ENCODE measurements at regions not wholly inside any gene's neighbourhood (a gene's known extent, or its start where the extent isn't known, plus 50 kb on each side); places are given as distances from the start of the nearest gene placed in this dataset.

GRCh38 chr16:54812229-54812628 is 118.4 kb upstream of the IRX5 start:
- no peak for DNase-seq

DNA sequence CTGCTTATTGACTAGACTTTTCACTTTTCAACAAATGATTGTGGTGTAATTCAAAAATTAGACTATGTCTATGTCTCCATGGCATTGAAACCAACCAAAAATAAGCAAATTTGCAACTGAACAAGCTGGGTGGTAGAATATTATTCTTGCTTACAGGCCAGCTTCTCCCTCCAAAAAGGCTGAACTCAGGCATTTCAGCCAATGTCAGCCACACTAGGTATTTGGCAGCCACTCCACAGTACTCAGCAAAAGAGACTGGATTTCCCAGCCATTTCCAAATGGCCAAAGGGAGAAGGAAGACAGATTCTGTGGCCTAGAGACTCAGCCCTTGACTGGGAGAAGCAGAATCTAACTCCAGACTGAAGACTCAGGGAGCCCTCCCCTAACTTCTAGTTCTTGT is 121.8 kb upstream of the IRX5 start:
- no peak for DNase-seq

- DNase-seq: no peak
Measured at GRCh38 chr16:54806881-54807360, 123.7 kb upstream of the IRX5 start.

DNA sequence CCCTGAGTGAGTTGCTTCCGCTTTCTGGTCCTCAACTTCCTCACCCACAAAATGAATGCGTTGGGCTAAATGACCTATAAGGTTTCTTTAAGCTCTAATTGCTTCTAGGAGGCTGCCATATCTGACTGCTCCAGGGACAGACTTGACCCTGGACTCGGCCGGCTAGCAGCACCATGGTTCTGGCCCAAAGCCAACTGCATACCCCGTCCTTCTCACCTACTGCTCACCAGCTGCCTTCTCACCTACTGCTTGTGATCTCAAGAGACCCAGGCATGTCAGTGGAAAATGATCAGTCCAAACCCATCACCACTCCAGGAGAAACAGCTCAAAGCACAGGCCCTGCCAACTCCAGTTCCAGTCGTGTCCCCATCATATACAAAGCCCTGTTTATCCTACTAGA is 124.3 kb upstream of the IRX5 start:
- DNase-seq: no peak

DNA sequence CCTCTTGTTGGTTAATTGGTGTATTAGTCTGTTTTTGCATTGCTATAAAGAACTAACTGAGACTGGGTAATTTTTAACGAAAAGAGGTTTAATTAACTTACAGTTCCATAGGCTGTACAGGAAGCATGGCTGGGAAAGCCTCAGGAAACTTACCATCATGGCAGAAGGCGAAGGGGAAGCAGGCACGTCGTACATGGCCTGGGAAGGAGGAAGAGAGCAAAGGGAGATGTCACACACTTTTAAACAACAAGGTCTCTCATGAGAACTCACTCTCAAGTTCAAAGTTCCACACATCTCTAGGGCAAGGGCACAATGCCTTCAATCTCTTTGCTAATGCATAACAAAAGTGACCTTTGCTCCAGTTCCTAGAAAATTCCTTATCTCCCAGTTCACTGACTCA is 125.0 kb upstream of the IRX5 start:
- DNase-seq: no peak

- DNase-seq: no peak
Measured at GRCh38 chr16:54801057-54801844, 129.4 kb upstream of the IRX5 start.

- DNase-seq: no peak
Measured at GRCh38 chr16:54798267-54798666, 132.4 kb upstream of the IRX5 start.

DNA sequence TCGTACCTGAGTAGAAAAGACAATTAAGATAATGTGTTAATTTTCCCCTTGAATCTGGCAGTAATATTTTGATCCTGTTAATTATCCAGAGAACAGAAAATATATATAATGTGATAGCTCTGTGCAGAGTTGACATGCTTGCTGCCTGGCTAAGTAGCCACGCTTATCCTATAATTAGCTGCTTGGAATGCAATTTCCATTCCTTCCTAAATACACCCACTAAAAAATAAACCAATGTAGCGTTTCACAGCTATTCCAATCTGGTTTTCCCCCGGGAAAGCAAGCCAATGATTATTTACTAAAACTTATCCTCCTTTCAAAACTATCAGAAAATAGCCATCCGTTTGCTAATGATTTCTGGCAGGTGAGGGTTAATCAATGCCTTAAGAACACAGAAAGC is 134.5 kb upstream of the IRX5 start:
- DNase-seq: no peak

DNA sequence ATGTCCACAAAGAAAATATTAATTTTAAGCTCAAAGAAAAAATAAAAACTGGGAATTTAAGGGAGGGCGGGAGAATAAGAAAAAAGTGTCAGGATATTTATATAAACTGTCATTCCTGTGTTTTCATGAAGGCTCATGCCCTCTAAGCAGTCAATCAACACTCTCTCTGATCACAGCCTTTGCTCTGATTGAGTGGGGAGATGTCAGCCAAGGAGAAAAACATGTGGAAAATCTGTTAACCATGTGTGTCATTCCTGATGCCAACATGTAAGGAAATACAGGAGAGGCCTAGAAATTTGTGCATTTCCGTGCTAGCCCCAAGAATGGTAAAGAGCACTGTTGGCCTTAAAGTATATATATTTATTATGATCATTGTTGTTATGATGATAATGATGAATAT is 137.9 kb upstream of the IRX5 start:
- DNase-seq: no peak

GRCh38 chr16:54787045-54787444 is 143.6 kb upstream of the IRX5 start:
- no peak for DNase-seq

DNA sequence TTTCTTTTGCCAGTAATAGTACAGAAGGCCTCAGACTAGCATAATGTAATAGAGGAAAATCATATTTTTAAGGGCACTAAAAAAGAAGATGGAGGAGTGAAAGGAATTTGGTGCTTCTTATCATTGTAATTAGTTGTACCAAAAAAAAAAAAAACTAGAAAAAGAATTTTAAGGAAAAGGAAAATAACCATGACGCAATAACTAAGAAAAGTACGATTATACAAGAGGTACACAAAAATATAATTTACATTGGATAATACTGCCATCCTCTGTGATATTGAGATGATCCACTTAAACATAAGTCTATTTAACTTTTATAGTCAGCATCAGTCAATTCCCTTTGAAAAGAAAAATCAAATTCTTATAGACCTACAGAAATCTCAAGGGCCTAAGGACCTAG is 146.7 kb upstream of the IRX5 start:
- no peak for DNase-seq

DNA sequence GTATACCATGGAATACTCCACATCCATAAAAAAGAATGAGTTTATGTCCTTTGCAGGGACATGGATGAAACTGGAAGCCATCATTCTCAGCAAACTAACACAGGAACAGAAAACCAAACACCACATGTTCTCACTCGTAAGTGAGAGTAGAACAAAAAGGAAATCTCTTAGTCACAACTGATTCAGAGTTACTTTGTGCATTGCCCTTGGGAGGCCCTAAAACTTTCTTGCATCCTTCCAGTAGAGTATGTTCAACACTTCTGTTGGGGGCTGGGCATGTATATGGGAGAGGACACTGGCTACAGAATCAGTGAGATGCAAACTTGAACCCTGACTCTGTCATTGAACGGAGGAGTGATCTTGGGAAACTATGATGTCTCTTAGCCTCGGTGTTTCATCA is 147.4 kb upstream of the IRX5 start:
- DNase-seq: no peak

DNA sequence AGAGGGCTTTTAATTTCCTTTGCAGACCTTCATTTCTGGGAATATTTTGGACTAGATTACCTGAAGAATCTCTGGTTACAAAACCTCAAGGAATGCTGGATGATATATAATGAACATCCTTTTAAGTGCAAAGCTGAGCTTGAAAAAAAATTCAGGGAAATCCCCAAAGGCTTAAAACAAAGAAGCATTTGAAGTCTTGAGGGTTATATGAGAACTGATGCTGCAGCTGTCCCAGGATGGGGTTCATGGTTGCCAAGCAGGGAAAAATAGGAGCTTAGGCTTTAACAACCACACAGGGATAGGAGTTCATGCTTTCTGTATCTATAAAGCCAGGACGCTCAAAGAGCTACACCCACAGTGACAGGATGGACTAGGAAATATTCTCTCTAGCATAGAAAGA is 150.4 kb upstream of the IRX5 start:
- no peak for DNase-seq

DNA sequence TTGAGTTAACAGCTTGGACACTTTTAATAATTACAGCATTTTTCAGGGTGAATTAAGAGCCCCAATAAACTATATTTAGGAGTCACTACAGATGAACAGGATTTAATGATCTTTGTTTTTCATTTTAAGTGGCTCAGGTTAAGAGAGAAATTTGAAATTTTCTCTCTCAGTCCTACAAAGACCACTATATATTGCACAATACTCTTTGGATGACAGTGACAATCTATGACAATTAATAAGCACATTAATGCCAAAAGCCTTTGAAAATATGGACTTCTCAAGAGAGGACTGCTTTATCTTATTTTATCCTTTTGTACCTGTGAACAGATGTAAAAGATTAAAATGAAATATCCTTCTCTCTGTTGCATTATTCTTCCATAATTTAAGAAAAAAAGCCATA is 151.1 kb upstream of the IRX5 start:
- DNase-seq: no peak

DNA sequence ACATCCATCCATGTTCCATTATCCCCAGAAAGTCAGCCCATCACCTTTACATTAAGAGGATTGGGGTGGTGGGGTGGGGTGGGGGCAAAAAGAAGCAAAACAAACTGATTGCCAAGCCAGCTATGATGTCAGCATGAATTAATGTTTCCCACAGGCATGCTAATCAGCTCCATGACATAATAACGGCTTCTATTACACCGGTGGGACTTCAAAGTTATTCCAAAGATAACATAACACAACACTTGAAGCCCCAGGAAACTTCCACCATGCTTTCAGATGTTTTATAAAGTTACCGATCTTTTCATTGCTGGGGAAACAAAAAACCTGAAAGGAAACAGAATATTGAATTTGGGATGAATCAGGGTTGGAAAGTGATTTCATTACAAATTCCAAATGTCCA is 155.9 kb upstream of the IRX5 start:
- no peak for DNase-seq

- no peak for DNase-seq
Measured at GRCh38 chr16:54772400-54772799, 158.3 kb upstream of the IRX5 start.

- no peak for DNase-seq
Measured at GRCh38 chr16:54766355-54766754, 164.3 kb upstream of the IRX5 start.

- no peak for DNase-seq
Measured at GRCh38 chr16:54750249-54750648, 180.4 kb upstream of the IRX5 start.

GRCh38 chr16:54748611-54749190 is 182.0 kb upstream of the IRX5 start:
- no peak for DNase-seq

DNA sequence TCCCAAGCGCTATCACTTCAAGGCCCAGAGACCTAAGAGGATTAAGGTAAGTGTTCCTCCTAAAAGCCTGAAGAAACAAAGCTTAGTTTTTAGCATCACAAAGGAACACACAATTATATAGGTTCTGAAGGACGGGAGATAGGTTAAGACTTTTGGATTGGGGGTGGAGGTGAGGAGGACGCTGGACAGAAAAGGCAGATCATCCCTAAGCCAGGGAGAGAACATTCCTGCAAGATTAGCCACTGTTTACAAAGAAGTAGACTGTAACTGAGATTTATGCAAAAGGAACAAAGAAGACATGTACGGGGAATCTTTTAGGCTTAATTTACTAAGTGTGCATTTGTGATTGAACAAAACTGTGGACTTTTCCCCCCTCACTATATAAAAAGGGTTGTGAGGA is 184.1 kb upstream of the IRX5 start:
- DNase-seq: no peak

GRCh38 chr16:54744998-54745397 is 185.7 kb upstream of the IRX5 start:
- DNase-seq: no peak

- no peak for DNase-seq
Measured at GRCh38 chr16:54742436-54742835, 188.2 kb upstream of the IRX5 start.

GRCh38 chr16:54739381-54739780 is 191.3 kb upstream of the IRX5 start:
- no peak for DNase-seq
